GM18907 (cell line): ENCODE measurements at regions not wholly inside any gene's neighbourhood (a gene's known extent, or its start where the extent isn't known, plus 50 kb on each side); places are given as distances from the start of the nearest gene placed in this dataset.
"Not testable (repeated sequence)": the region's sequence is repeated elsewhere in the genome, so short reads cannot be mapped to it uniquely, and the experiment has no call there.

Source experiments
- ATAC-seq: cut with Tn5 transposase; IDR thresholded peaks from one replicate; pipeline ENCODE4 v1.9.1; 2021; ENCODE audit warnings: mild to moderate bottlenecking, moderate library complexity; ENCODE audit not compliant: unreplicated experiment

DNA sequence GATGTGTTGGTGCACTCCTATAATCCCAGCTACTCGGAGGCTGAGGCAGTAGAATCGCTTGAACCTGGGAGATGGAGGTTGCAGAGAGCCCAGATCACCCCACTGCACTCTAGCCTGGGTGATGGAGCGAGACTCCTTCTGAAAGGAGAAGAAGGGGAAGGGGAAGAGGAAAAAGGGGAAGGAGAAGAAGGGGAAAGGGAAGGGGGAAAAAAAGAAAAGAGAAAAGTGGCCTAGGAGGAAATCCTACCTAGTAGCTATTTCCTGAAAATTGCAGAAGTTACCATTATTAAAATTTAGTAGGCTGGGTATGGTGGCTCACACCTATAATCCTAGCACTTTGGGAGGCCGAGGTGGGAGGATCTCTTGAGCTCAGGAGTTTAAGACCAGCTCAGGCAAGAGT is 67.4 kb downstream of the ARRDC3 start:
- no peak for ATAC-seq

GRCh38 chr5:91313757-91314673 is 69.1 kb downstream of the ARRDC3 start:
- peak; percentile 67 for ATAC-seq

- ATAC-seq = no peak
Measured at GRCh38 chr5:91312698-91313097, 70.4 kb downstream of the ARRDC3 start.

GRCh38 chr5:91311697-91312501 is 71.2 kb downstream of the ARRDC3 start:
- ATAC-seq = peak; percentile 97

- peak; percentile 13 for ATAC-seq
Measured at GRCh38 chr5:91311168-91311696, 71.9 kb downstream of the ARRDC3 start.

GRCh38 chr5:91308157-91308556 is 75.0 kb downstream of the ARRDC3 start:
- not testable (repeated sequence) for ATAC-seq

DNA sequence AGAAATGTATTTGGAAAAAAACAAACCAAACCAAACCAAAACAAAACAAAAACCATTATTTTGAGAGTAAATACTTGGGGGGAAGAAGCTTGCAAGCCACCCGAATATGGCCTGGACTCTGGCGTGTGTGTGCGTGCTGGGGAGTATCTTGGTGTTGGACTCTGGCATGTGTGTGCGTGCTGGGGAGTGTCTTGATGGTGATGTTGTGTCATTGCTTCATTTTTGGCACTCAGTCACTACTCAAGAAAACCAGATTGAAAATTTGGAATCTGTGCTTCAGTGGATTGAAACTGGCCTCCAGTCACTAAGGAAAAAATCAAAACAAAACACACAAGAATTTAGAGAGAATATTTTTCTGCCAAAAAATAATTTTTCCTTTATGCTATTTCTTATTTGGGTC is 76.1 kb downstream of the ARRDC3 start:
- no peak for ATAC-seq

- no peak for ATAC-seq
Measured at GRCh38 chr5:91306497-91306896, 76.6 kb downstream of the ARRDC3 start.

GRCh38 chr5:91305640-91306039 is 77.5 kb downstream of the ARRDC3 start:
- no peak for ATAC-seq

GRCh38 chr5:91304015-91304414 is 79.1 kb downstream of the ARRDC3 start:
- ATAC-seq = not testable (repeated sequence)

GRCh38 chr5:91302958-91303357 is 80.2 kb downstream of the ARRDC3 start:
- ATAC-seq = no peak

DNA sequence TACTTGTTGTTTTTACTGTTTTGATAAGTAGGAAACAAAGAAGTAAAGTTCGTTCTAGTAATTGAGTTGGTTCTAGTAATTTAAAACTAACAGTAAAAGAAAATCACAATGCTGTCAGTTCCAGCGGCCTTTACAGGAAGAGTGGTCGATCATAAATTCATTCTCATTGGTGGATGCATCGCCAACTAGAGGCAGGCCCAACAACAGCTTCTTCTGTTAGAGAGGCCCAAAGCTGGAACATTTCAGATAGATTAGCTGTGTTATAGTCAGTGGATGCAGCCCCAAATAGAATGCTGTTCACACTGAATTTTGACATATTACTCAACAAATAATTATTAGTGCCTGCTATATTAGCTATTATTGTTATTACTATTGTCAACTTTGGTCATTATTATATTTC is 80.8 kb downstream of the ARRDC3 start:
- ATAC-seq = no peak

GRCh38 chr5:91301106-91301846 is 81.8 kb downstream of the ARRDC3 start:
- ATAC-seq = no peak

DNA sequence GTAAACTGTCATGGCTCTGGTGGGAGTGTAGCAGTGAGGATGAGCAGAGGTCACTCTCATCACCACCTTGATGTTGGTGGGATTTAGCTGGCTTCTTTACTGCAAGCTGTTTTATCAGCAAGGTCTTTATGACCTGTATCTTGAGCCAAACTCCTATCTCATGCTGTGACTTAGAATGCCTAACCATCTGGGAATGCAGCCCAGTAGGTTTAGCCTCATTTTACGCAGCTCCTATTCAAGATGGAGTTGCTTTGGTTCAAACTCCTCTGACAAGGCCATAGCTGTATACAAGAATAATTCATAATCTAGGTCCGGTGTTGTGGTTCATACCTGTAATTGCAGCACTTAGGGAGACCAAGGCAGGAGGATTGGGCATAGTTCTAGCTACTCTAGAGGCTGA is 85.1 kb downstream of the ARRDC3 start:
- ATAC-seq = no peak

DNA sequence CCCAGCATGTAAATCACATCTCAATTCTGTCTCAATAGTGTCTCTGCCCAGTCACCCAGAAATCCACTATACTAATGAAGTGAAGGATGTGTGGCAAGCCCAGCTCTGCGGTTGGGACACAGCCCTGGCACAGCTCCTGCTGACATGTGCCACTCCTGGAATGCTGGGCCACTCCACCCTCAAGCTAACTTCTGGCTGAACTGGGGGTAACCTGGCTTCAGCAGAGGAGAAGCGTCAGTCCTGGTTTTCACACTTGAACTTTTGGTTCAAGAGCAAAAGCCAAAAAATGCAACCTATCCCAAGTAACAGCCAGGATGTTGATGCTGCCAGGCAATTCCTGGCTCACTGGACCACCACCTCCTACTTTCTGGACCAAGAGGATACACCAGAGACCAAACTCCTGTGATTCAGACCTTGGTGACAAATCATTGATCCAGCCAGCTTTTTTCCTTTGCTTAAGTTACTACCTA is 86.4 kb downstream of the ARRDC3 start:
- no peak for ATAC-seq

DNA sequence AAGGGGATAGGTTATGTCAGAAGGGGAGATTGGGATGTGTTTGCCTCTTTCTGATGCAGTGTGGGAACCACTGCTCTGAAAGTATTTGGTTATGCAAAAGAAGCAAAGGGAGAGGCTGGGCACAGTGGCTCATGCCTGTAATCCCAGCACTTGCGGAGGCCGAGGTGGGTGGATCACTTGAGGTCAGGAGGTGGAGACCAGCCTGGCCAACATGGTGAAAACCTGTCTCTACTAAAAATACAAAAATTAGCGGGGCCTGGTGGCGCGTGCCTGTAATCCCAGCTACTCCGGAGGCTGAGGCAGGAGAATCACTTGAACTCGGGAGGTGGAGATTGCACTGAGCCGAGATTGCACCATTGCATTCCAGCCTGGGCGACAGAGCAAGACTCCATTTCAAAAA is 87.0 kb downstream of the ARRDC3 start:
- ATAC-seq = not testable (repeated sequence)

GRCh38 chr5:91293131-91293530 is 90.0 kb downstream of the ARRDC3 start:
- peak; percentile 99 for ATAC-seq

DNA sequence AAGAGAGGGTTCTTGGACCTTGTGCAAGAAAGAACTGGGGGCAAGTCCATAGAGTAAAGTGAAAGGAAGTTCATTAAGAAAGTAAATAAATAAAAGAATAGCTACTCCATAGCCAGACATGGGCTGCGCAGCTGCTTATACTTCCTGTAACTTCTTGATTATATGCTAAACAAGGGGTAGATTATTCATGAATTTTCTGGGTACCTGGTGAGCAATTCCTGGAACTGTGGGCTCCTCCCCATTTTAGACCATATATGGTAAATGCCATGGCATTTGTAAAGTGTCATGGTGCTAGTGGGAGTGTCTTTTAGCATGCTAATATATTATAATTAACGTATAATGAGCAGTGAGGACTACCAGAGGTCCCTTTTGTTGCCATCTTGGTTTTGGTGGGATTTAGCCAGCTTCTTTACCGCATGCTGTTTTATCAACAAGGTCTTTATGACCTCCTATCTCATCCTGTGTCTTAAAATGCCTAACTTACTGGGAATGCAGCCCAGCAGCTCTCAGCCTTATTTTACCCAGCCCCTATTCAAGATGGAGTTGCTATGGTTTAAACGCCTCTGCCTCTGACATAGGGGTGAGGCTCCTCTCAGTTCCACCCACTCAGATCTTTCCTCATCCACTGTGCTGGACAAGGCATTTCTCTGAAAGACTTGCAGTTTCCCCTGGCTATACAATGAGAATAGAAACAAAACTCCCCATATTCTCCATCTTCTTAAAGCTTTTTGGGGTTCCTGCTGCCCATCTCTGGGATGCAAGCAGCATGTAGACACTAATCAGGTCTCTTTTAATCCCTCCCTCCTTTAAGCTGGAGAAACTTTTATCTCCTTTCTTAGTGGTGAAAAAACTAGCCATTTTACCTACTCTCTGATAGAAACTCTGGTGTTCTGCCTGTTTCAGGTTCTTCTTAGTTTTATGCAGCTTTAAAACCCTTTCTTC is 91.2 kb downstream of the ARRDC3 start:
- ATAC-seq = no peak

GRCh38 chr5:91288118-91288916 is 94.8 kb downstream of the ARRDC3 start:
- ATAC-seq = no peak
